GM21360 (cell line): ENCODE measurements at regions not wholly inside any gene's neighbourhood (a gene's known extent, or its start where the extent isn't known, plus 50 kb on each side); places are given as distances from the start of the nearest gene placed in this dataset.

ENCODE experiments used
- ATAC-seq: cut with Tn5 transposase; IDR thresholded peaks from one replicate; pipeline ENCODE4 v1.9.1; 2021; ENCODE audit warnings: mild to moderate bottlenecking, moderate library complexity; ENCODE audit not compliant: unreplicated experiment

DNA sequence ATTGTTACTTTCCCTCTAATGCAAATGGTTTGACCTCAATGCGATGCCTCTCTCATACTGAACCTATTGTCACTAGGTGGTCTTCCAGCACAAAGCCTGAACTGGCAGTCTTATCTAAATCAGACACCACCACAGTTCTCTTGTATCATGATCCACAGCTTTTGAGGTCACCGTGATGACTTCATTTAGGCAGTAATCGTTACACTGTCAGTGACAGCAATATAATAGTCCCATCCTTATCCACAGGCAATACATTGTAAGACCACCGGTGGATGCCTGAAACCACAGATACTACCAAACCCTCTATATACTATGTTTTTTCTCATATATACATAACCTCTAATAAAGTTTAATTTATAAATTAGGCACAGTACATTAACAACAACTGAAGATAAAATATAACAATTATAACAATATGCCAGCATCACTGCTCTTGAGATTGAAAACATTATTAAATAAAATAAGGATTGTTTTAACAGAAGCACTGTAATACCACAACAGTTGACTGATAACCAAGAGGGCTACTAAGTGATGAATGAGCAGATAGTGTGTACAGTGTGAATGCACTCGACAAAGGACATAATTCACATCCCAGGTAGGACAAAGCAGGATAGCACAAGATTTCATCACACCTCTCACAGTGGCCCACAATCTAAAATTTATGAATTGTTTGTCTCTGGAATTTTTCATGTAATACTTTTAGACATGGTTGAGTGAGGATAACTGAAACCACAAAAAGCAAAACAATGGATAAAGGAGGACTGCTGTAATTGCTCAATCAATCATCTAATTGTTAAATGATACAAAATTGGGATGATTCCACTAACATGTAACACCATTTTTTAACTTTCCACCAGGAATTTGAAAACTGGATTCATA is 419.4 kb downstream of the CENPC start:
- no peak for ATAC-seq

DNA sequence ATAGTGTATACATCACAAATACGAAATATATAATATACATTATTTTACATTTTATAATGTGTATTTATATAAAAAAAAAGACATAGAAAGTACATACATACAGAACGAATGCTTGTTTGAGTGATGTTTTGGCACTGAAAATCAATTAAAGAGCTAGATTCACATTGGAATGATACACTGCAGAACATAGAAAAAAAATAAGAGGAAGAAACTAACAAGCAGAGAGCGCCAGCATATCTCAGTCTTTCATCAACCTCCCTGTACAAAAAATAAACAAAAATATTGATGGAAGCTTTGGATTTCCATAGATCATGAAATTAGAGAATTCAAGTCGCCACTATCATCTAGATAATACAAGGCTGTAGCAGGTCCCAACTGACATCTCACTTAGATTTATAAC is 420.6 kb downstream of the CENPC start:
- no peak for ATAC-seq

DNA sequence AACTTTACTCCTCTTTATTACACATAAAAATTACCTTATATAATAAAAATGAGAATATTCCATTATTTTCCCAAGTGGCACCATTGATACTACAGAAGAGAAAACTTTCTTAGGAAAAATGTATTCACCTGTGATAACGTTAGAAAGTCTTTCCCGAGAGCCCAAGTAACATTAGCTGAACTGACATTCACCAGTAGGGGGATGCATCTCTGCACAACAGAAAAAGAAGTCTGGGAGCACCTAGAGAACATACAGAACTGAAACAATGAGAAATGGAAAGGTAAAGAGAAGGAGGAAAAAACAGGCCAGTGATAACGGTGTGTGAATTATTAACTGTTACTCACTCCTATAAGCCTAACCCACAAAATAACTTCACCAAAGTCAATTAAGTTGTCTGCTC is 423.3 kb downstream of the CENPC start:
- ATAC-seq: no peak

DNA sequence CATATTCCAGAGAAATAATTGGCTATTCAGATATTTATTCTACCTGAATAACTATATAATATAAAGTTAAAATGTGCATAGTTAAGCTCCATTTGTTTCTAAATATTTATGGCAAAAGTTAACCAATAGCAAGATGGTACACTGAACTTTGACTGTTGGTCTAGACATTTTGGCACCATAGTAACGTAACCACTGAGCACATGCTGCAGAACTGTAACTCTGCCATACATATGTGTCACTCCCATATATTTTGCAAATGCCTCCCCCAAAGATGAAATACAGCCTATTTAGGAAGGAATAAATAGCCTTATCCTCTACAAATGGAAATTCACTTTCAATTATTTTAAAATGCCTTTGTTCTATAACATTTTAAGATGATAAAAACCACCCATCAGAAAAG is 424.9 kb downstream of the CENPC start:
- ATAC-seq: no peak

DNA sequence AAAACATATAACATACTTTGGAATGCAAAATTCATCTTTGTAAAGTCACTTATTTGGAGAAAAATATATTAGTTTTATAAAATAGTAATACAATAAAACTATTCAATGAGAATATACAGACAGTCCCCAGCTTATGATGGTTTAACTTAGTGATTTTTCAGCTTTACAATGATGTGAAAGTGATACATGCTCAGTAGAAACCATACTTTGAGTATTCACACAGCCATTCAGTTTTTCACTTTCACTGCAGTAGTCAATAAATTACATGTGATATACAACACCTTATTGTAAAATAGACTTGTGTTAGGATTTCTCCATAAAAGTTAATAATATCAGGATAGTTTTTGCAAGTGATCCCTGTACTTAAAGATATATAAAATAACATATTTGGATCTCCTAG is 436.0 kb downstream of the CENPC start:
- no peak for ATAC-seq

DNA sequence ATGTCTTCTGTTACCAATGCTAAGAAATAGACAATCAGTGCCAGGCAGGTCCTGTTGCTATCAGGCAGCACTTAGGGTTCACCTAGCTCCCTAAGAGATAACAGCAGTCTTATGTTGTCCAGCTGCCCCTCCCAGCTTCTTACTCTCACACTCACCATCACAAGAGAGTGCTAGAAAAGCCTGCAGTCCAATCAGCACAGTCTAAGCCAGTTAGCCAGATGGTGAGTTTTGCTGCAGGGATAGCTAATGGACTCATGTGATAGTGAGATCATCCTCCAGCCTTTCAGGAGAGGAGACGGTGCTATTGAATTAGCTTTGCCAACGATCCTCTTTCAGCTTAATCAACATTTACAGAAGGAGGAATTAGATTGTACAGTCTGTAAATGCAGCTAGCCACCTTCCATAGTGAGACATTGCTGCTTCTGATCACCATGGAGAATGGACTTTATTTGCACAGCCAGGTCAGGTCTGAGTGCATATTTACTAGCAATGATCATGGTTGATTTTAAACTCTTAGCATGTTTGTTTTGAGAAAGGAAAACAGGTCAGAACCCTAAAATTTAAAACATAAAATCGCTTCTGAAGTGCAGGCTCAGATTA is 438.3 kb downstream of the CENPC start:
- ATAC-seq: no peak

DNA sequence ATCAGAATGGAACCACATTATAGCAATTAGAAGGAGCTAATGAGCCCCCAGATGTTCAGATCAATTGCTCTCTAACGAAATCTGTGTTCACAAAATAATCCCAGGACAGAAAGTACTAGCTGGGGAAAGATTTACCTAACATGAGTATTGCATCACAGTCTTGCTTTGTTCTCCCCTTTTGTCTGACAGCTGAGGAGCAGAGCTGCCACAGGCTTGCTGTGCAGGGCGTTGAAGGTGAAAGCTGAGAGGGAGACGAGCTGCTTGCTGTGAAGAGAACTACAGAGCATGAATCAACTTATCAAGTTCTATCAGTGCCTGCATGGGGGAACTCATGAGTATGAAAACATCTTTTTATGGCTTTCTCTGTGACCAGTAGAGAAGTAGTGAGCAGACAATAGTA is 441.2 kb downstream of the CENPC start:
- no peak for ATAC-seq

DNA sequence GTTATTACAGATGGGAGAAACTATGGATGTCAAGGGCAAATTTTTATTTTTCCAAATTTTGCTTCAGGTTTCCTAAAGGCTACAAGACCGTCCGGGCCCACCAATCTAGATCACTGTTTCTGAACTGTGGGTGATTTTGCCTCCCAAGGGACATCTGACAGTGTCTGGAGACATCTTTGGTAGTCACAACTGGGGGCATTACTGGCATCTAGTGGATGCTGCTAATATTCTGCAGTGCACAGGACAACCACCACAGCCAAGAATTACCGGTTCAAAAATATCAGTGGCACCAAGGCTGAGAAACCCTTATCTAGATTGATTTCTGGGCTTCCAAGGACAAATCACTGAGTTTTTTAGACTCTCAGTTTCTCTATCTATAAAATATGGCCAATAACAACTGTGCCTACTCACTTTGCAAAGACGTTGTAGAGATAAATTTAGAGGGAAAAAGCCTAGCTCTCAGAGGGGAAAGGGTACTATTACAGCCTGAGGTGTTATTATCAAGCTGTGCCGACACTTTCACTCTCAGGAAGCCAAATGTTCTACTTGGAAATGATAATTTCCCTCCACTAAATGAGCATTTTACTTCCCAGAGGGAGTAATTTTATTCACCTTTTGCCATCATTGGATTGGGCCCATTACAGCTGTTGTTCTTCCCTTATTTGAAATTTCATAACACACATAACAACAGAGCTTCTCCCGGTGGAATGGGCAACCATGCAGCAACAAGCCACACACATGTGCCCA is 442.1 kb downstream of the CENPC start:
- no peak for ATAC-seq

DNA sequence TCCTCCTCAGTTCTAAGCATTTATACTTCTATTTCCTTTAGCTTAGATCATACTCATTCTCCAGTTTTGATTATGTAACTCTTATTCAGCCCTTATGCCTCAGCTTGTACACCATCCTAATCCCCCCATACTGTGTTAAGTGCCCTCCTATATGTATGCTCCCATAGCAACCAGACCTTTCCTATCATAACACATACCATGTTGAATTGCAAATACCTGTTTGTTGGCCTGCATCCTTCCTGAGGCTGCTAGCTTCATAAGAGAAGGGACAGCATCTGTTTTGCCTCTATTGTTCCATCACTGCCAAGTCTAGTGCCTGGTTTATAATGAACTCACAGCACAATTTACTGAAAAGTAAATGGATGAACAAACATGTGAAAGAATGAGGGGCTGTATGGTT is 443.7 kb downstream of the CENPC start:
- ATAC-seq: no peak

DNA sequence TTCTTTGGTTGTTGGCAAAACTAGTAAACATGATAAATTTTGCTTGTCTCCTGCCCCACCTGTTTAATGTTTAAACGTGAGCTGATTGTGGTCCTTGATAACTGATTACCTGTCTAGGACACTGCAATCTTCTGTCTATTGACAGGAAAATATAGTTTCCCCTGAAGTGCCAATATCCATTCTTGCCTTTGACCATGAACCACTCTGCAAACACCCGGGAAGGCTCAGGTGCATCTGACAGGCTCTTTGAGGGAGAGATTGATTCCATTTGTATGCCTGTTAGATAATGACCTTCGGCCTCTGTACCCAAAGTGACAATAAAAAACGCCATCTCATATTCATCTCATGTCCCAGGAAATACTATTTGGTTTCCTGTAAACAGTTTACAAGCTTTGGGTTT is 453.0 kb downstream of the CENPC start:
- no peak for ATAC-seq

DNA sequence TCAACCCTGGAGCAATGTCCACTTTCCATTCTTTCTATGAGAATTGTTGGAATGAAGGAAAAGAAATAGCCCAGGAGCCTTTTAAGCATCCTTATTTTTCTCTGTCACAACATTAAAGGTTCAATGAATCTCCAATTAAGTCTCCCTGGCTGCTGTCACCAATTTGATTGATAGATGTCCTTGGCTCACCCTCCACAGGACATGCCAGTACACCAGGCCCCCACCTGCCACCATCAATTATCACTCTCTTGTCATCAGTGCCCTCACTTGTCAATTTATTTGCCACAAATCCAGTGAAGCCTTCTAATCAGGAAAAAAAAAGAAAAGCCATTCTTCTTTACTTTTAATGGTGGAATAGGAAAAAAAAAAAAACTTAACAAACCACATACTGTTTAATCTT is 453.6 kb downstream of the CENPC start:
- ATAC-seq: no peak

DNA sequence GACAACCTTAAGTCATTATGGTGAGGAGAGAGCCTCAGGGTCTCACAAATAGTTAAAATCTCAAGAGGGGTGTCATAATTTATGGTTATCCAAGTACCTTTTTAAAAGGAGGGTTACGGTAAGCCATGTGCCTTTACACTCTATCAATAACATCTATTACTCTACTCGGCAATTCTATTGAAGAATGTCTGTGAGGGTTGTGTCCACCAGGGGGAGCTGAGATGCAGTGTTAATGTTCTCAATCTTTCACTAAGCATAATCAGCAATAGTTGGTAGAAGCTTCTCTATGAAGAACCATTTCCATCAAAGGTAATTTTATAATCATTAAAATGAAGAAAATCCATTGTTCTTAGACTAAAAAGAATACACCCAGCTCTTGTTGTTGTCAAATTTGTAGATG is 457.4 kb downstream of the CENPC start:
- ATAC-seq: peak; percentile 97

DNA sequence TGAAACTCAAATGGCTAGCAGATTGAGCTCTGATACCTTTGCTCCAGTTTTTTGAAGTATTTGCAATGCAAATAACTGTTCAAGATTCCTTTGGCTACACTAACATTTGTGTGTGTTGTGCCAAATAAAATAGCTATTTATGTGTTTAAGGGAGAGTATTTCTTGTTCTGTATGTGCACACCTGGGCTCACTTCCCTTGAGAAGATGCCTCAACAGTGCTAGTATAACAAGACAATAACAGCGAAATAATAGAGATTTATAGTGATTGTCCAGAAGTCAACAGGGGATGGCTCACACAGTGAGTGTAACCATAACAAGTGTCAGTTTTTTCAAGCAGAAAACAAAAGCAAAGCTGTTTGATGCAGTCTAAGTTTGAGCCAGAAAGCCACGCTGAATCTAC is 460.5 kb downstream of the CENPC start:
- ATAC-seq: no peak

DNA sequence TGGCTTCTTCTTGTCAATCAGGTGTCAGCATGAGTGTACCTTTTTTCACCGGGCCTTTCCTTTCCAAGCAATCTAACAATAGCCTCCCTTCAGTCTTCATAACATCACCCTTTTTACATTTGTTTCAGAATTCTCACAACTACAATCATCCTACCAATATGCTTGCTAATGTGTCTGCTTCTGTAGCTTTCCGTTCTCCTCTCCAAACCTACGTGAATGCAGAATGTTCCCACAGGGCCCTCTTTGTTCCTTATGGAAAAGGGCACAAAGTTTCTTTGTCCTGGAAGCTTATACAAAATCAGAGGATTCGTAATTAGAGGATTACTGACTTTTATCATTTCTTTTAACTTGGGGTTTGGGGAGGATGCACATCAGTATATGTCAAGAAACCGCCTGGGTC is 461.8 kb downstream of the CENPC start:
- ATAC-seq: no peak

DNA sequence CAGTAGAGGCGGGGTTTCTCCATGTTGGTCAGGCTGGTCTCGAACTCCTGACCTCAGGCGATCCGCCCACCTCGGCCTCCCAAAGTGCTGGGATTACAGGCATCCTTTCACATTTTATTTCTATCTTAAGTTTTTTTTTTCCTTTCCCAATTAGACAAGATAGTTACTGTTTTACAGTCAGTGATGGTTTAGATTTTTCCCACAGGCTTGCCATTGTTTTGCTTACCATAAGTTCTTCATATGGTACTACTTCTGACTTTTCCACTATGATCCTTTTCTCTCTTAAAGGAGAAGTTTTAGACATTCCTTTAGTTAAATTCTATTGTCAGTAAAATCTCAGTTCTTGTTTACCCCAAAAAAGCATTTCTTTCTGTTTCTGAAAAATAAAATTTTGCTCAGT is 462.6 kb downstream of the CENPC start:
- ATAC-seq: no peak

DNA sequence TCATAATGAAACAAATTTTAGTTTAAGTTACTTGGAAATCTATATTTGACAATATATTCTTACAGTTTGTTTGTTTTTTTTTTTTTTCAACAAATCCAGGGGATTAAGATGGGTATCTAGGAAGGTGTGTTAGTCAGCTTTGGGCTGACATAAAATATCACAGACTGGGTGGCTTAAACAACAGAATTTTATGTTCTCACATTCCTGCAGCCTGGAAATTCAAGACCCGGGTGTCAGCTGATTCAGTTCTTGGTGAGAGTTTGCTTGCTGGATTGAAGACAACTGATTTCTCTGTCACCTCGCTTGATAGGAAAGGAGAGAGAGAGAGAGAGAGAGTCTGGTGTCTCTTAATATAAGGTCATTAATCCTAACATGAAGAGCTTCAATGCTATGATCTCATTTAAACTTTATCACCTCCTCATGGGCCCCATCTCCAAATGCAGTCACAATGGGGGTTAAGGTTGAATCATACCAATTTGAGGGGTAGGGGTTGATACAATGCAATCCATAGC is 465.2 kb downstream of the CENPC start:
- ATAC-seq: no peak

DNA sequence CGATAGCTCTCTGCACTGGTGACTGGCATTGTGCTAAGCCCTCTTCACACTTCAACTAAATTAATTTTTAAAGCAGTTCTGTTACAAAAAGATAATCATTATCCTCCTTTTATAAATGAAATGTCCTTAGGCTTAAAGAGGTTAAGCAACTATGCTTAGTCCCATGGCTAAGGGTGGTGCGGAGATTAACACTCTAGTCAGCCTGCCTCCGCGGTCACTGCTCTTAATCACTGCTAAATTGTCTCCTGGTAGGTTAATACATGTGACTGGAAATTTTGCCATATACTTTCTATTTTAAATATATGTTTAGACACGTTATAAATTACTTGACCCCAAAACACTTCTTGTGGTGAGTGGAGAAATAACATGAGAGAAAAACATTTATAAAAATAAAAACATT is 473.7 kb downstream of the CENPC start:
- ATAC-seq: no peak

DNA sequence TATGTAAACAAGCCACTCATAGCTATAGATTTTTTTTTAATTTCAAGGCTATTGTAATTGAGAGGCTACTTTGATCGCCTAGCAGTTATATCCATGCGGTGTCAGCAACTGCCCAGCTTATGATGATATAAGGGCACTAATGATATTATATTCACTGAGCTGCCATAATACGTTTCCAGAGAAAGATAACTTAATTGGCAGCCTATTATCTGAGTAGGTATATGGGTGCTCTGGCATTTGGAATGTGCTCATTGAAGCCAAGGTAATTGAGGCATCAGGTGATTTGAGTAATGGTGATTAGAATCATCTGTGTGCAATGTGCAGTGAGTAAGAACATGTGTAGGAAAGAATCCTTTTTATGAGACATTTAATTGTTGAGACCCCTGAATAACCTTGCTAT is 490.0 kb downstream of the CENPC start:
- no peak for ATAC-seq

DNA sequence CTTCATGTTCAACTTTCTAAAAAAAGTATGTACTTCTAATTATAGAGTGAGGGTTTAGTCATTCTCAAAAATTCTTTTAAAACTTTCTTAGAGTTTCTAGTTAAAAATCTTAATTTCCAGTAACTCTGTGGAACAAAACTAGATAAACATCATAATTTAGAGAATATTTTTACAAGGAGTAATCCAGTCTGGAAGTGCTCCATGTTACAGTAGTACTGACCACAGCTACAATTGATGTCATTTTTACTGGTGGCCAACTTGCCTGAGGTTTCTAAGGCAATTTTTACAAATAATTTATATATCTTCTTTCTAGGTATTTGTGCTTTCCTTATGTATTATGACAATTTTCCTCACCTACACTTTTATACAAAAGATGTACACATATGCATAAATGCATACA is 490.4 kb downstream of the CENPC start:
- no peak for ATAC-seq

DNA sequence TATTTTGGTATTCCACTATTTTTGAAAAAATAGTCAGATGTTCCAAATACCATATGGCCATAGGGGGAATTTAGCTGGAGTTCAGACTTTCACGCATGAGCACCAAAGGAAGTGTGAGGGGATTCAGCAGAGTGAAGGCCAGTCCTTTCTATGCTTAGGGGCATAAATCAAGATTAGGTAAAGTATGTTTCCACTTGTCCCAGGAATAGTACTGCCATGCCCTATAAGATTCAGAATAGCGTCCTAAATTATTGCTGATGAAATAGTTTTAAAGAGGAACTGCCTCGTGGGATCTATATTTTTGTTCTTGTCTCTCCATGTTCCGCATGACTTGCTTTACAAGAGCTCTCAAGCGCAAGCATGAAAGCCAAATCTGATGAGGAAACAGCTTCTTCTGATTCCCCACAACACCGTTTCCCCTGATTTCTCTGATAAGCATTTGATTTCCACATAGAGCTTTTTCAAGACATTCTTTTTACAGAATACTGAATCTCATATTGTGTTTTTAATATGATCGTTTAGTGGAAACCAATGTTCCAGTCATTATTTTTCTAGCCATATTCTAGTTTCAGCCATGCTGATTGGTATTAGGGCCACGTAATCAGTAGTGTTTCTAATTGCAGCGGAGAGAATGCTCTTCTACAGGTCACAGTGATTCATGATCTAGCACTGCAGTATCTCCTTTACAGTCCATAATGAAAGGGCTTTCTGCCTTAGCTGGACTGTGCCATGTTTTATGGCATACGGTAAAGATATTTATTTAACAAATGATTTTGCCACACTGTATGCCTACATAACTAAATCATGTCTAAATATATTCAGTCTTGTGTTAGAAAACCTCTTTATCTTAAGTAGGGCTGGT is 492.3 kb downstream of the CENPC start:
- no peak for ATAC-seq
